ENCODE measurements at regions not wholly inside any gene's neighbourhood (a gene's known extent, or its start where the extent isn't known, plus 50 kb on each side); places are given as distances from the start of the nearest gene placed in this dataset.

- Mint-ChIP-seq H3K4me3 (no peak overlapping the region), H3K4me1 (no peaks in the 10 kb centered on the region), H3K27me3 (no peaks in the 10 kb centered on the region), H3K27ac (no peak overlapping the region), H3K9me3 (ENCODE audit: insufficient read depth) (peaks cover 3% of the 10 kb centered on the region)
- Histone ChIP-seq H3K9me3 (ENCODE audit: control extremely low read depth in 1 of 3, control insufficient read depth in 2 of 3, insufficient read depth in 1 of 3, low read length in 2 of 3) (peaks cover 0 to 10% (median 0%) of the 10 kb centered on the region in 3 donors), H3K4me3 (ENCODE audit: control extremely low read depth in 1 of 5, extremely low read depth in 1 of 5, insufficient read depth in 1 of 5, low read depth in 2 of 5, low read length in 4 of 5) (no peak overlapping the region), H3K9ac (ENCODE audit: low read length) (no peak overlapping the region), H3K4me2 (replicated peaks; ENCODE audit: low read depth, low read length, poor library complexity, severe bottlenecking) (no peak overlapping the region), H4K20me1 (ENCODE audit: control insufficient read depth, insufficient read depth, low read length, poor library complexity, severe bottlenecking) (no peaks in the 10 kb centered on the region), H2AFZ (ENCODE audit: insufficient read depth, low read depth, low read length, poor library complexity, severe bottlenecking) (no peak overlapping the region), H3K4me1 (ENCODE audit: control insufficient read depth in 2 of 2, insufficient read depth in 2 of 2, low read length in 2 of 2) (no peaks in the 10 kb centered on the region), H3K36me3 (replicated peaks in 1 of 2; ENCODE audit: control extremely low read depth in 1 of 2, control insufficient read depth in 1 of 2, extremely low read depth in 1 of 2, insufficient read depth in 2 of 2, low read length in 1 of 2) (no peaks in the 10 kb centered on the region), H3K79me2 (ENCODE audit: control insufficient read depth, insufficient read depth, low read length) (no peaks in the 10 kb centered on the region), H3K27me3 (replicated peaks in 1 of 4; ENCODE audit: control extremely low read depth in 1 of 4, control insufficient read depth in 3 of 4, insufficient read depth in 4 of 4, low read length in 3 of 4) (no peaks in the 10 kb centered on the region), H3K27ac (ENCODE audit: low read length in 2 of 2) (no peak overlapping the region)
- 90% methylated on average over 1 of the region's 7 CpGs for WGBS (ENCODE audit: insufficient coverage)
- POLR2A ChIA-PET: no interaction called here
- no peak for TF ChIP-seq CTCF (IDR thresholded peaks at IDR 0.05)
- TF ChIP-seq EZH2 (IDR thresholded peaks at IDR 0.05; ENCODE audit: borderline replicate concordance, insufficient read depth, low read depth, low read length, poor library complexity, severe bottlenecking): no peak
- ATAC-seq (ENCODE audit: low read depth) (no peak), DNase-seq (no peak)
- intact Hi-C loops (cut with micrococcal nuclease): no loop called here
- CTCF ChIA-PET: no interaction called here
Observed at GRCh38 chr12:127500512-127501035, 766.4 kb upstream of the TMEM132C start.

- TF ChIP-seq EZH2 (IDR thresholded peaks at IDR 0.05; ENCODE audit: borderline replicate concordance, insufficient read depth, low read depth, low read length, poor library complexity, severe bottlenecking) (no peak), CTCF (IDR thresholded peaks at IDR 0.05) (no peak)
- Histone ChIP-seq H3K27me3 (replicated peaks in 1 of 4; ENCODE audit: control extremely low read depth in 1 of 4, control insufficient read depth in 3 of 4, insufficient read depth in 4 of 4, low read length in 3 of 4) (no peaks in the 10 kb centered on the region), H2AFZ (ENCODE audit: insufficient read depth, low read depth, low read length, poor library complexity, severe bottlenecking) (no peak overlapping the region), H3K9ac (ENCODE audit: low read length) (no peak overlapping the region), H3K27ac (ENCODE audit: low read length in 2 of 2) (no peak overlapping the region), H3K36me3 (replicated peaks in 1 of 2; ENCODE audit: control extremely low read depth in 1 of 2, control insufficient read depth in 1 of 2, extremely low read depth in 1 of 2, insufficient read depth in 2 of 2, low read length in 1 of 2) (no peaks in the 10 kb centered on the region), H3K4me3 (ENCODE audit: control extremely low read depth in 1 of 5, extremely low read depth in 1 of 5, insufficient read depth in 1 of 5, low read depth in 2 of 5, low read length in 4 of 5) (no peak overlapping the region), H3K4me2 (replicated peaks; ENCODE audit: low read depth, low read length, poor library complexity, severe bottlenecking) (no peak overlapping the region), H3K79me2 (ENCODE audit: control insufficient read depth, insufficient read depth, low read length) (no peaks in the 10 kb centered on the region), H3K4me1 (ENCODE audit: control insufficient read depth in 2 of 2, insufficient read depth in 2 of 2, low read length in 2 of 2) (no peaks in the 10 kb centered on the region), H4K20me1 (ENCODE audit: control insufficient read depth, insufficient read depth, low read length, poor library complexity, severe bottlenecking) (no peaks in the 10 kb centered on the region), H3K9me3 (ENCODE audit: control extremely low read depth in 1 of 3, control insufficient read depth in 2 of 3, insufficient read depth in 1 of 3, low read length in 2 of 3) (peaks cover 0 to 10% (median 0%) of the 10 kb centered on the region in 3 donors)
- Mint-ChIP-seq H3K4me3 (no peak overlapping the region), H3K27me3 (no peaks in the 10 kb centered on the region), H3K27ac (no peak overlapping the region), H3K9me3 (ENCODE audit: insufficient read depth) (peaks cover 3% of the 10 kb centered on the region), H3K4me1 (no peaks in the 10 kb centered on the region)
- 66% methylated on average over 6 of the region's 6 CpGs for WGBS (ENCODE audit: insufficient coverage)
- ChIA-PET POLR2A (no interaction called here), CTCF (interaction anchor here (0.5 kb wide), 1 partner anchor 443 kb away, joined by 3 read pairs; no protein-coding TSS in a partner anchor)
- intact Hi-C loops (cut with micrococcal nuclease): no loop called here
- ATAC-seq (ENCODE audit: low read depth) (no peak), DNase-seq (no peak)
Observed at GRCh38 chr12:127501916-127502315, 765.1 kb upstream of the TMEM132C start.

Data from B cell (primary cell).